ENCODE measurements at regions not wholly inside any gene's neighbourhood (a gene's known extent, or its start where the extent isn't known, plus 50 kb on each side); places are given as distances from the start of the nearest gene placed in this dataset.
"Not testable (repeated sequence)": the region's sequence is repeated elsewhere in the genome, so short reads cannot be mapped to it uniquely, and the experiment has no call there.

DNA sequence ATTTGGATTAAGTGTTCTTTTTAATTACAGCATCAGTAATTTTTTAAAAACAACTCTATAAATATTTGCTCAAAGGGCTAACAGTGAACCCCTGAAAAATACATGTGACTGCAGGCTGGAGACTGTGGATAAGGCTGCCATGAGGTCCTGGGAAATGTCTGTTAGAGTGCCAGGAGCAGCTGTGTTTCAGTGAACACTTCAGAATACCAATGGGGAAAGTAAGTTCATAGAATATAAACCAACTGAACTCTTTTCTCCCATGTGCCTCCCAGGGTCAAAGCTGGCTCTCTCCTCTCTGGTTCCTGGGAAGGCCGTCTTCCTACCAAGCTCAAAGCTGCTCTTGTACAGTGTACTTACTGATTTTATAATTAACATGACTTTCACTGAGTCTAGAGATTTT lies 189.4 kb downstream of the ATP6V0E2 start:
- TF ChIP-seq POLR2AphosphoS5 (IDR thresholded peaks at IDR 0.05), result not testable (repeated sequence)
- TF ChIP-seq, protein P1, sequence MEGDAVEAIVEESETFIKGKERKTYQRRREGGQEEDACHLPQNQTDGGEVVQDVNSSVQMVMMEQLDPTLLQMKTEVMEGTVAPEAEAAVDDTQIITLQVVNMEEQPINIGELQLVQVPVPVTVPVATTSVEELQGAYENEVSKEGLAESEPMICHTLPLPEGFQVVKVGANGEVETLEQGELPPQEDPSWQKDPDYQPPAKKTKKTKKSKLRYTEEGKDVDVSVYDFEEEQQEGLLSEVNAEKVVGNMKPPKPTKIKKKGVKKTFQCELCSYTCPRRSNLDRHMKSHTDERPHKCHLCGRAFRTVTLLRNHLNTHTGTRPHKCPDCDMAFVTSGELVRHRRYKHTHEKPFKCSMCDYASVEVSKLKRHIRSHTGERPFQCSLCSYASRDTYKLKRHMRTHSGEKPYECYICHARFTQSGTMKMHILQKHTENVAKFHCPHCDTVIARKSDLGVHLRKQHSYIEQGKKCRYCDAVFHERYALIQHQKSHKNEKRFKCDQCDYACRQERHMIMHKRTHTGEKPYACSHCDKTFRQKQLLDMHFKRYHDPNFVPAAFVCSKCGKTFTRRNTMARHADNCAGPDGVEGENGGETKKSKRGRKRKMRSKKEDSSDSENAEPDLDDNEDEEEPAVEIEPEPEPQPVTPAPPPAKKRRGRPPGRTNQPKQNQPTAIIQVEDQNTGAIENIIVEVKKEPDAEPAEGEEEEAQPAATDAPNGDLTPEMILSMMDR (IDR thresholded peaks at IDR 0.05), result not testable (repeated sequence)
